Neural cell (in vitro differentiated cells): ENCODE measurements at regions not wholly inside any gene's neighbourhood (a gene's known extent, or its start where the extent isn't known, plus 50 kb on each side); places are given as distances from the start of the nearest gene placed in this dataset.

ENCODE experiments used
- H2AFZ ChIP-seq: fragments of 200-600, 300-800 bp; sonication (generic), shearing (Covaris generic); 2 replicates; pipeline ENCODE4 v1.6.0; 2014; ENCODE audit warnings: low read depth, mild to moderate bottlenecking, antibody characterized with exemption, low read length, moderate library complexity
- H3F3A ChIP-seq: fragments of 200-600 bp; shearing (Covaris generic); 2 replicates; pipeline ENCODE4 v1.6.1; 2016; ENCODE audit warnings: mild to moderate bottlenecking, moderate library complexity, mixed read lengths, antibody characterized with exemption, low read length; ENCODE audit not compliant: insufficient read depth, poor library complexity, severe bottlenecking
- H3K27ac ChIP-seq: fragments of 200-600, 300-800 bp; sonication (generic), shearing (Covaris generic); 2 replicates; pipeline ENCODE4 v1.5.1; 2014; ENCODE audit warnings: mild to moderate bottlenecking, low read length, moderate library complexity
- H3K27me3 ChIP-seq: fragments of 300-800, 200-600 bp; sonication (generic), shearing (Covaris generic); 2 replicates; pipeline ENCODE4 v1.6.0; 2014; ENCODE audit warnings: mild to moderate bottlenecking, low read depth, low read length, moderate library complexity; ENCODE audit not compliant: insufficient read depth
- H3K36me3 ChIP-seq: fragments of 300-800, 200-600 bp; sonication (generic), shearing (Covaris generic); 2 replicates; pipeline ENCODE4 v1.5.1; 2014; ENCODE audit warnings: mild to moderate bottlenecking, antibody characterized with exemption, low read length, moderate library complexity; ENCODE audit not compliant: insufficient read depth
- H3K4me2 ChIP-seq: fragments of 300-800, 200-600 bp; sonication (generic), shearing (Covaris generic); 2 replicates; pipeline ENCODE4 v1.6.0; 2014; ENCODE audit warnings: mild to moderate bottlenecking, low read length
- H3K4me3 ChIP-seq: fragments of 300-800, 200-600 bp; sonication (generic), shearing (Covaris generic); 2 replicates; pipeline ENCODE4 v1.5.1; 2014; ENCODE audit warnings: mild to moderate bottlenecking, low read length, moderate library complexity
- H3K79me2 ChIP-seq: fragments of 200-600 bp; shearing (Covaris generic); replicated peaks from 2 replicates; pipeline ENCODE4 v1.6.0; 2014; ENCODE audit warnings: mild to moderate bottlenecking, low read length, moderate library complexity; ENCODE audit not compliant: insufficient read depth
- H3K9ac ChIP-seq: fragments of 300-800, 200-600 bp; sonication (generic), shearing (Covaris generic); 2 replicates; pipeline ENCODE4 v1.6.1; 2016; ENCODE audit warnings: mild to moderate bottlenecking, low read length, mixed read lengths
- H3K9me2 ChIP-seq: fragments of 200-600 bp; shearing (Covaris generic); 2 replicates; pipeline ENCODE4 v1.6.1; 2016; ENCODE audit warnings: mild to moderate bottlenecking, low read length, mixed read lengths; ENCODE audit not compliant: insufficient read depth
- H3K9me3 ChIP-seq: fragments of 200-600, 300-800 bp; sonication (generic), shearing (Covaris generic); 2 replicates; pipeline ENCODE4 v1.6.1; 2016; ENCODE audit warnings: mild to moderate bottlenecking, mixed run types, low read length, moderate library complexity, mixed read lengths
- H4K20me1 ChIP-seq: fragments of 200-600 bp; shearing (Covaris generic); 2 replicates; pipeline ENCODE4 v1.6.1; 2016; ENCODE audit warnings: mild to moderate bottlenecking, mixed run types; ENCODE audit not compliant: insufficient read depth
- EP300 ChIP-seq: fragments of 450-650 bp; conservative IDR thresholded peaks from 2 replicates; pipeline ENCODE4 v1.6.1; 2014; ENCODE audit warnings: antibody characterized with exemption, mild to moderate bottlenecking, moderate library complexity; ENCODE audit not compliant: poor library complexity, severe bottlenecking
- EZH2 ChIP-seq: fragments of 200-600, 300-800 bp; shearing (Covaris generic), sonication (generic); IDR thresholded peaks from 2 replicates; pipeline ENCODE4 v1.6.1; 2014; ENCODE audit warnings: antibody characterized with exemption, low read length, borderline replicate concordance, mild to moderate bottlenecking; ENCODE audit not compliant: insufficient read depth, poor library complexity, severe bottlenecking
- MXI1 ChIP-seq: fragments of 450-650 bp; conservative IDR thresholded peaks from 2 replicates; pipeline ENCODE4 v1.6.1; 2014; ENCODE audit warnings: antibody characterized with exemption, mild to moderate bottlenecking; ENCODE audit not compliant: poor library complexity, severe bottlenecking
- POLR2AphosphoS5 ChIP-seq: IDR thresholded peaks from 2 replicates; pipeline ENCODE4 v1.6.1; 2012
- RAD21 ChIP-seq: fragments of 450-650 bp; conservative IDR thresholded peaks from 2 replicates; pipeline ENCODE4 v1.6.1; 2014; ENCODE audit warnings: antibody characterized with exemption, mild to moderate bottlenecking, moderate library complexity
- SMC3 ChIP-seq: fragments of 450-650 bp; conservative IDR thresholded peaks from 2 replicates; pipeline ENCODE4 v1.6.1; 2014; ENCODE audit warnings: antibody characterized with exemption, mild to moderate bottlenecking, moderate library complexity; ENCODE audit not compliant: poor library complexity
- TAF1 ChIP-seq: IDR thresholded peaks from 2 replicates; pipeline ENCODE4 v1.6.1; 2012; ENCODE audit warnings: low read depth
- TF ChIP-seq, protein P1 (sequence below): fragments of 450-650 bp; IDR thresholded peaks from 2 replicates; pipeline ENCODE4 v1.5.1; 2014; ENCODE audit warnings: antibody characterized with exemption, mild to moderate bottlenecking, moderate library complexity; ENCODE audit not compliant: poor library complexity, severe bottlenecking
- TF ChIP-seq, protein P2 (sequence below): IDR thresholded peaks from 2 replicates; pipeline ENCODE4 v1.6.1; 2012; ENCODE audit warnings: borderline replicate concordance

DNA sequence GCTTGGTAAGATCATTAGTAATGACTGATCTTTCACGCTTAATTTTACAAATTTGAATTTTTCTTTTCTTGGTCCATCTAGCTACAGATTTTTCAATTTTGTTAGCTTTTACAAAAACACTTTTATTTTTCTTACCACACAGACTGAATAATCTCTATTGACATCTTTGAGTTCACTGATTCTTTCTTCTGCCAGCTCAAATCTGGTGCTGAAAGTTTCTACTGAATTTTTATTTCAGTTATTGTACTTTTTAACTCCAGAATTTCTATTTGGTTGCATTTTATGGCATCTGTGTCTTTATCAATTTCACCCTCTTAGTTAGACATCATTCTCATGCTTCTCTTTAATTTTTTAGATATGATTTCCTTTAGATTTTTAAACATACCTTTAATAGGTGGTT, 584.7 kb downstream of the LMO4 start:
- H4K20me1 ChIP-seq = no peaks in the 10 kb centered on the region
- H3K9me2 ChIP-seq = no peaks in the 10 kb centered on the region
- no peaks in the 10 kb centered on the region for H3F3A ChIP-seq
- H3K79me2 ChIP-seq = no peaks in the 10 kb centered on the region
- no peaks in the 10 kb centered on the region for H3K36me3 ChIP-seq
- no peaks in the 10 kb centered on the region for H3K27me3 ChIP-seq
- no peak overlapping the region for H2AFZ ChIP-seq
- no peak overlapping the region for H3K4me2 ChIP-seq
- H3K27ac ChIP-seq = no peak overlapping the region
- TF ChIP-seq, protein P1, sequence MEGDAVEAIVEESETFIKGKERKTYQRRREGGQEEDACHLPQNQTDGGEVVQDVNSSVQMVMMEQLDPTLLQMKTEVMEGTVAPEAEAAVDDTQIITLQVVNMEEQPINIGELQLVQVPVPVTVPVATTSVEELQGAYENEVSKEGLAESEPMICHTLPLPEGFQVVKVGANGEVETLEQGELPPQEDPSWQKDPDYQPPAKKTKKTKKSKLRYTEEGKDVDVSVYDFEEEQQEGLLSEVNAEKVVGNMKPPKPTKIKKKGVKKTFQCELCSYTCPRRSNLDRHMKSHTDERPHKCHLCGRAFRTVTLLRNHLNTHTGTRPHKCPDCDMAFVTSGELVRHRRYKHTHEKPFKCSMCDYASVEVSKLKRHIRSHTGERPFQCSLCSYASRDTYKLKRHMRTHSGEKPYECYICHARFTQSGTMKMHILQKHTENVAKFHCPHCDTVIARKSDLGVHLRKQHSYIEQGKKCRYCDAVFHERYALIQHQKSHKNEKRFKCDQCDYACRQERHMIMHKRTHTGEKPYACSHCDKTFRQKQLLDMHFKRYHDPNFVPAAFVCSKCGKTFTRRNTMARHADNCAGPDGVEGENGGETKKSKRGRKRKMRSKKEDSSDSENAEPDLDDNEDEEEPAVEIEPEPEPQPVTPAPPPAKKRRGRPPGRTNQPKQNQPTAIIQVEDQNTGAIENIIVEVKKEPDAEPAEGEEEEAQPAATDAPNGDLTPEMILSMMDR = no peak
- no peak overlapping the region for H3K9ac ChIP-seq
- H3K4me3 ChIP-seq = no peak overlapping the region
- no peaks in the 10 kb centered on the region for H3K9me3 ChIP-seq

DNA sequence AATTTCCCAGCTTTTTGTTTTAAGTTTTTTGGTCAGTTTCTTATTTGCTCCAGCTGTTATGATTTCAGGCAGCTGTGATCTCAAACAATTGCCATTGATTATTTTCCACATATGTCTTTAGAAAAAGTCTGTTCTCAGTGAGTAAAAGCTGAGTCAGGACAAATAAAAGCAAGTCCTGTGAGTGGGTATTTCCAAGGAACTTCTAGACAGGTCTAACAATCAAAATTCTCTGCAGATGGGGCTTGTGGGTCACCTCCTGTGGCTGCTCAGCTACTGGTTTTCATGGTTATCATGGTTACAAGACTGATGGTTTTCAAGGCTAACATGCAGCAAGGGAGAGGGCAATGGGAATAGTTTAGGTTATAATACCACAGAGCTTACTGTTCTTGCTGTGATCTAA, 585.7 kb downstream of the LMO4 start:
- Histone ChIP-seq H3F3A (no peaks in the 10 kb centered on the region), H3K4me3 (no peak overlapping the region), H3K9me2 (no peaks in the 10 kb centered on the region), H3K27me3 (no peaks in the 10 kb centered on the region), H3K9me3 (no peaks in the 10 kb centered on the region), H3K79me2 (no peaks in the 10 kb centered on the region), H4K20me1 (no peaks in the 10 kb centered on the region), H3K27ac (no peak overlapping the region), H2AFZ (no peak overlapping the region), H3K36me3 (no peaks in the 10 kb centered on the region), H3K4me2 (no peak overlapping the region), H3K9ac (no peak overlapping the region)
- TF ChIP-seq TAF1 (no peak), RAD21 (no peak), MXI1 (no peak), EP300 (no peak), EZH2 (no peak), POLR2AphosphoS5 (no peak), SMC3 (no peak)
- TF ChIP-seq, protein P1 = no peak
- TF ChIP-seq, protein P2, sequence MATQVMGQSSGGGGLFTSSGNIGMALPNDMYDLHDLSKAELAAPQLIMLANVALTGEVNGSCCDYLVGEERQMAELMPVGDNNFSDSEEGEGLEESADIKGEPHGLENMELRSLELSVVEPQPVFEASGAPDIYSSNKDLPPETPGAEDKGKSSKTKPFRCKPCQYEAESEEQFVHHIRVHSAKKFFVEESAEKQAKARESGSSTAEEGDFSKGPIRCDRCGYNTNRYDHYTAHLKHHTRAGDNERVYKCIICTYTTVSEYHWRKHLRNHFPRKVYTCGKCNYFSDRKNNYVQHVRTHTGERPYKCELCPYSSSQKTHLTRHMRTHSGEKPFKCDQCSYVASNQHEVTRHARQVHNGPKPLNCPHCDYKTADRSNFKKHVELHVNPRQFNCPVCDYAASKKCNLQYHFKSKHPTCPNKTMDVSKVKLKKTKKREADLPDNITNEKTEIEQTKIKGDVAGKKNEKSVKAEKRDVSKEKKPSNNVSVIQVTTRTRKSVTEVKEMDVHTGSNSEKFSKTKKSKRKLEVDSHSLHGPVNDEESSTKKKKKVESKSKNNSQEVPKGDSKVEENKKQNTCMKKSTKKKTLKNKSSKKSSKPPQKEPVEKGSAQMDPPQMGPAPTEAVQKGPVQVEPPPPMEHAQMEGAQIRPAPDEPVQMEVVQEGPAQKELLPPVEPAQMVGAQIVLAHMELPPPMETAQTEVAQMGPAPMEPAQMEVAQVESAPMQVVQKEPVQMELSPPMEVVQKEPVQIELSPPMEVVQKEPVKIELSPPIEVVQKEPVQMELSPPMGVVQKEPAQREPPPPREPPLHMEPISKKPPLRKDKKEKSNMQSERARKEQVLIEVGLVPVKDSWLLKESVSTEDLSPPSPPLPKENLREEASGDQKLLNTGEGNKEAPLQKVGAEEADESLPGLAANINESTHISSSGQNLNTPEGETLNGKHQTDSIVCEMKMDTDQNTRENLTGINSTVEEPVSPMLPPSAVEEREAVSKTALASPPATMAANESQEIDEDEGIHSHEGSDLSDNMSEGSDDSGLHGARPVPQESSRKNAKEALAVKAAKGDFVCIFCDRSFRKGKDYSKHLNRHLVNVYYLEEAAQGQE = no peak
